Parathyroid adenoma (tissue), 2 donors: ENCODE measurements at regions not wholly inside any gene's neighbourhood (a gene's known extent, or its start where the extent isn't known, plus 50 kb on each side); places are given as distances from the start of the nearest gene placed in this dataset.

Experiments
- H2AFZ ChIP-seq: fragments of 300-600 bp; sonication (generic); one replicate; pipeline ENCODE4 v1.7.0; 2017; ENCODE audit warnings: antibody characterized with exemption, mild to moderate bottlenecking
- H3K27ac ChIP-seq: fragments of 300-600 bp; sonication (generic); one replicate; pipeline ENCODE4 v1.7.0; 2017
- H3K27me3 ChIP-seq: fragments of 300-600 bp; sonication (generic); one replicate; pipeline ENCODE4 v1.7.0; 2017; ENCODE audit warnings: low read length; ENCODE audit not compliant: control insufficient read depth, insufficient read depth
- H3K36me3 ChIP-seq: fragments of 300-600 bp; sonication (generic); one replicate; pipeline ENCODE4 v1.7.0; 2017; ENCODE audit warnings: low read length; ENCODE audit not compliant: control insufficient read depth, insufficient read depth
- H3K4me1 ChIP-seq: fragments of 300-600 bp; sonication (generic); one replicate; pipeline ENCODE4 v1.7.0; 2017; ENCODE audit warnings: control low read depth
- H3K4me2 ChIP-seq: fragments of 300-600 bp; sonication (generic); one replicate; pipeline ENCODE4 v1.7.0; 2017; ENCODE audit warnings: low read length
- H3K4me3 ChIP-seq: fragments of 300-600 bp; sonication (generic); one replicate; pipeline ENCODE4 v1.7.0; 2017; ENCODE audit warnings: low read depth, low read length
- H3K79me2 ChIP-seq: fragments of 300-600 bp; sonication (generic); one replicate; pipeline ENCODE4 v1.7.0; 2017; ENCODE audit warnings: control low read depth
- H3K9ac ChIP-seq: fragments of 300-600 bp; sonication (generic); one replicate; pipeline ENCODE4 v1.7.0; 2017; ENCODE audit warnings: mild to moderate bottlenecking
- H3K9me3 ChIP-seq: fragments of 300-600 bp; sonication (generic); one replicate; pipeline ENCODE4 v1.7.0; 2017; ENCODE audit warnings: low read length; ENCODE audit not compliant: control insufficient read depth
- CTCF ChIP-seq: fragments of 300-600 bp; sonication (generic); IDR thresholded peaks from one replicate; pipeline ENCODE4 v1.7.0; 2017; ENCODE audit warnings: antibody characterized with exemption, mild to moderate bottlenecking
- donor health status: primary hyperparathyroidism.

- Histone ChIP-seq H2AFZ (no peak overlapping the region), H3K27ac (no peak overlapping the region), H3K9me3 (no peaks in the 10 kb centered on the region), H3K4me1 (no peaks in the 10 kb centered on the region), H3K4me3 (no peak overlapping the region), H3K27me3 (no peaks in the 10 kb centered on the region), H3K4me2 (no peak overlapping the region), H3K36me3 (no peaks in the 10 kb centered on the region), H3K9ac (no peak overlapping the region), H3K79me2 (no peaks in the 10 kb centered on the region)
- TF ChIP-seq CTCF, result no peak
Measured at GRCh38 chr5:6825678-6826244, 112.5 kb downstream of the TENT4A start.

- no peak overlapping the region for H3K4me2 ChIP-seq
- no peak overlapping the region for H2AFZ ChIP-seq
- H3K36me3 ChIP-seq, result no peaks in the 10 kb centered on the region
- no peaks in the 10 kb centered on the region for H3K4me1 ChIP-seq
- no peak overlapping the region for H3K9ac ChIP-seq
- H3K79me2 ChIP-seq, result no peaks in the 10 kb centered on the region
- no peaks in the 10 kb centered on the region for H3K9me3 ChIP-seq
- H3K4me3 ChIP-seq, result no peak overlapping the region
- H3K27me3 ChIP-seq, result no peaks in the 10 kb centered on the region
- H3K27ac ChIP-seq, result no peak overlapping the region
- no peak for TF ChIP-seq CTCF
Measured at GRCh38 chr5:6826756-6827155, 113.5 kb downstream of the TENT4A start.

GRCh38 chr5:6827526-6828219, 114.4 kb downstream of the TENT4A start:
- no peak for TF ChIP-seq CTCF
- H3K9me3 ChIP-seq, result no peaks in the 10 kb centered on the region
- H3K79me2 ChIP-seq, result no peaks in the 10 kb centered on the region
- H3K4me3 ChIP-seq, result no peak overlapping the region
- H3K27me3 ChIP-seq, result no peaks in the 10 kb centered on the region
- H2AFZ ChIP-seq, result no peak overlapping the region
- H3K36me3 ChIP-seq, result no peaks in the 10 kb centered on the region
- no peak overlapping the region for H3K4me2 ChIP-seq
- no peaks in the 10 kb centered on the region for H3K4me1 ChIP-seq
- H3K9ac ChIP-seq, result no peak overlapping the region
- no peak overlapping the region for H3K27ac ChIP-seq

- H3K79me2 ChIP-seq, result no peaks in the 10 kb centered on the region
- no peaks in the 10 kb centered on the region for H3K36me3 ChIP-seq
- H3K9ac ChIP-seq, result no peak overlapping the region
- H3K27ac ChIP-seq, result no peak overlapping the region
- H3K27me3 ChIP-seq, result no peaks in the 10 kb centered on the region
- TF ChIP-seq CTCF, result no peak
- no peaks in the 10 kb centered on the region for H3K9me3 ChIP-seq
- H3K4me3 ChIP-seq, result no peak overlapping the region
- no peak overlapping the region for H3K4me2 ChIP-seq
- H3K4me1 ChIP-seq, result no peaks in the 10 kb centered on the region
- no peak overlapping the region for H2AFZ ChIP-seq
Measured at GRCh38 chr5:6829150-6829784, 116.0 kb downstream of the TENT4A start.
